NOMO-1 treated with DMSO at 0.1 percent for 48 hours (cell line): ENCODE measurements at regions not wholly inside any gene's neighbourhood (a gene's known extent, or its start where the extent isn't known, plus 50 kb on each side); places are given as distances from the start of the nearest gene placed in this dataset.

Source experiments
- DNase-seq: peaks from one replicate; lab custom pipeline; 2025; ENCODE audit not compliant: unreplicated experiment; lab: John Stamatoyannopoulos, UW

- DNase-seq, result peak; percentile 68
Measured at GRCh38 chr6:104326173-104327001, 533.3 kb downstream of the HACE1 start.

DNA sequence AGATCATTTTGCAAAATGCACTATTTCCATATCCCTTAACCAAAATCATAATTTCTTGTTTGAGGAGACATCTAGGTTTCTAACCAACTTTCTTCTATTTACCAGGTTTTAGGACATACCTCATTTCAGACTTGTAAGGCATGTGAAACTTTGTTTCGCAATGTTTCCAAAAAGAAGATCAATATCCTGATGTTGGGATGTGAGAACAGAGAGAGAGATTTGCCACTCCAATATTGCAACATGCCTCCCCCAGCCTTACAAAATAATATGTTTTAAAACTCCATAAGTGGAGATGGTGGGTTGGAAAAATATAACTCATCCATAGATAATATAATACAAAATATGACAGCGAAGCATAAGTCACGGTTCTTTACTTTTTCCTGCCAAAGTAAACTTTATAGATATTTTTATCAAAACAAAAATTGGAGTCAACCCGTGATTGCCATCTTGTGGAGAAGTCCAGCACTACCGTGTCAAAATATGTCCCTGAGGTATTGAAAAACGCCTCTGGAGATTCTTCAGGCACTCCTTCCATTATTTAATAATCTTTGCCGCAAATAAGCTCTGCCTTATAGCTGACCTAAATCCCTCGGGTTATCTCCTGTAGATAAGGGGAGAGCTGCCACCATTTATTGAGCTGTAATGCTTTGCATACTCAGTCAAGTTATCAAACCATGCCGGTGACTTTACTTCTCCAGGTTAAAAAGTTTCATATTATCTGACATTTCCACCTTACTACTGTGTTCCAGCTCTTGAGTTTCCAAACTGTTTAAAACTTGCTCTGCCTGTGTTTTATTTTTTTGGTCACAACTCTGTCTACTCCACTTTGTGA, 534.2 kb downstream of the HACE1 start:
- peak; percentile 18 for DNase-seq

DNA sequence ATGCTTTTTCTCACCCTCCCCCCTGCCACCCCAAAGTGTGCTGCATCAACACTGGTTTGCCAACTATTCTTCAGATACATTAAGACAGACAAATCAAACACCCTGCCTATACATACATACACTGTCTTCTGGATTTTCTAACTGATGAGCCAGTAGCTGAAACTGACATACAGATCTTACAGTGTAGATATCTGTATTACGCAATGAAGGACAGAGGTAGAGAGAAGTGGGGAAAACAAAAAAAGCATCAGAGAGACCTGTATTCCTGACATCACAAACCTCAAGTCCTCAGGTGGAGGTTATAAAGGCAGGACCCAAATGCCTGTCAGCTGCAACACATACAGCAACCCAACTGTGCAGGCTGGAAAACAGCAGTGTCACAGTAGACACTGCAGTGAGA, 535.4 kb downstream of the HACE1 start:
- no peak for DNase-seq

DNA sequence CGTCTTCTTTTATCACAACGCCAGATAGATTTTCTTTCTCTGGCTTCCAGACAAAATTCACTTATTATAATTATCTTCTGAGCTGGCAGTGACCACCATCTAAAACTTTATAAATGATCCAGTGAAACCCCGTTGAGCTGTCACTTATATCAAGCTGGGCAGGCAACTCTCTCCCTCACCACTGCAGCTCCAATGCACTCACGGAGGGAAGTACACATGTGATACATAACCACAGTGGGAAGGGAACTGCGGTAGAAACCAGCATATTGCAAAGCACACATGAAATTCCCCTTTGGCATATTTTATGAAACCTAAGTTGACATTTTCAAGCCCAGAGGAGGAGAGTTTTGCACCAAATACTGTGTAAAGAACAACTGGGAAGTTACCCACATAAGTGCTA, 536.9 kb downstream of the HACE1 start:
- DNase-seq, result no peak

GRCh38 chr6:104321301-104321700, 538.4 kb downstream of the HACE1 start:
- no peak for DNase-seq

GRCh38 chr6:104320896-104321295, 538.8 kb downstream of the HACE1 start:
- no peak for DNase-seq

GRCh38 chr6:104312851-104313250, 546.9 kb downstream of the HACE1 start:
- no peak for DNase-seq

GRCh38 chr6:104306211-104306610, 553.5 kb downstream of the HACE1 start:
- no peak for DNase-seq

GRCh38 chr6:104305206-104305605, 554.5 kb downstream of the HACE1 start:
- DNase-seq, result no peak

- DNase-seq, result no peak
Measured at GRCh38 chr6:104301951-104302350, 557.8 kb downstream of the HACE1 start.

GRCh38 chr6:104286641-104287040, 573.1 kb downstream of the HACE1 start:
- DNase-seq, result no peak

GRCh38 chr6:104284872-104285271, 574.8 kb downstream of the HACE1 start:
- DNase-seq, result no peak

GRCh38 chr6:104282581-104282980, 577.1 kb downstream of the HACE1 start:
- no peak for DNase-seq

GRCh38 chr6:104281370-104281769, 578.3 kb downstream of the HACE1 start:
- no peak for DNase-seq

- no peak for DNase-seq
Measured at GRCh38 chr6:104268389-104268788, 591.3 kb downstream of the HACE1 start.

DNA sequence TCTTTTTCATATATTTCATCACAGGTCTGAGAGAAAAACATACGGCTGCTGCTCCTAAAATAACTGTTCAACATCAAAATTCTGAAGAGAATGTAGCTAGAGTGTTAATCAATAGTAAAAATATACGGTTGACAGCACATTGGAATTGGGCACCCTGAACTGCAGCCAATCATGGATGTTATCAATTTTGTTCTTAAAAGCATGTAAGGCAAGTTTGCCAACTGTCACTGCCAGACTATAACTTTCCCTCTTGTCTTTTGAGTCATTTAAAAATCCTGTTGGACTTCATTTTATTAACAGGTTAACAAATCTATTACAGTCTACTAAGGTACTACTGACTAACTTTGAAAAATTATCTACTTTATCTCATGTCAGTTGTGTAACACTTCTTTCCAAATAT, 592.8 kb downstream of the HACE1 start:
- DNase-seq, result no peak

DNA sequence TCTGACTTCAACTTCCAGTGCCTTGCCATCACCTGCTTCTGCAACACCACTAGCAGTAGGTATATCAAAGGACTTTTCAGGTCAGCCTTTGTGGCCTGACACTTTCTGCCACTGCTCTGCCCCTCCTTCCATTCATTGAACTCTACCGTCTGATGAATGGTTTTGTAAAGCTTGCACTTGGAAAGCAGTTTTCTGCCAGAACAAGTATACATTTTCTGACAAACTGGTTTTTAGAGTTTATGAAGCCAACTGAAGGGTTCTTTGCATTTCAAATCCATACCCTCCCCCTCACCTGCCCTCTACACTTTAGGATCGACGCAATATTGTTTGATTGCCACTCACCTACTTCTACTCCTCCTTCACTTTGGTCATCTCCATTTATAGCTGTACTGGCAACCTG, 603.1 kb downstream of the HACE1 start:
- no peak for DNase-seq

DNA sequence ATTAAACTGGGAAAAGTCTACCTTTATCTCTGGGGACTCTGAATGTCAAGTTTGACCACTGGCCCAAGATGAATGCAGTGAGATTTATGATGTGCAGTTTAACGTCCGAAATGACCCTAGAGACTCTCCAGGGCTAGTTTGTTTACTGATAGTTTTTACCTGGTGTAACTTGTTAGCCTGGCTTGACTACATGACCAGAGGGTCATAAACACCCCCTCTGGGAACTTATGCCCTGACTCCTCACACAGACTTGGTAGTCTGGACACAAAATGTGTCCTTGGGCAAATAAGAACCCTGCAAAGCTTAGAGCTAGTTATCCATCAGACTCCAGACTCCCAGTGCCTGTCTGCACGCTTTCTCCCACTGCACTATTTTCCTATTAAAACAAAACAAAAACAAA, 606.5 kb downstream of the HACE1 start:
- no peak for DNase-seq

- DNase-seq, result no peak
Measured at GRCh38 chr6:104252276-104252675, 607.4 kb downstream of the HACE1 start.

DNA sequence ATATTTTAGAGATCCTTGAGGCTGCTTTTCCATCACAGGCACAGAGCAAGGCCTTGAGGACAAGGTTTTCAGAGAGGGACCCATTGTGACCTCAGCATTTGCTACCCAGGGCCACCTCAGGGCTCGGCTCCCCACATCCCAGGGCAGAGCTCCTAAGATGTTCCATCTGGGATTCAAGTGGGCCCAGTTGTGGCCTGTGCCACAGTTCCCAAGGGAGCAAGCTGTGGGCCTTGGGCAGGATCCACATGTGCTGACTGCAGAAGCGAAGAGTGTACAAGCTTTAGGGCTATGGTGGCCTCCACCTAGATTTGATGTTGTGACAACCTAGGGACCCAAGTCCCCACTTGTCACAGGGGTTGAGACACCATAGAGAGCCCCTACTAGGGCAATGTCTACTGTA, 608.1 kb downstream of the HACE1 start:
- no peak for DNase-seq

- no peak for DNase-seq
Measured at GRCh38 chr6:104240865-104241264, 618.9 kb downstream of the HACE1 start.

DNA sequence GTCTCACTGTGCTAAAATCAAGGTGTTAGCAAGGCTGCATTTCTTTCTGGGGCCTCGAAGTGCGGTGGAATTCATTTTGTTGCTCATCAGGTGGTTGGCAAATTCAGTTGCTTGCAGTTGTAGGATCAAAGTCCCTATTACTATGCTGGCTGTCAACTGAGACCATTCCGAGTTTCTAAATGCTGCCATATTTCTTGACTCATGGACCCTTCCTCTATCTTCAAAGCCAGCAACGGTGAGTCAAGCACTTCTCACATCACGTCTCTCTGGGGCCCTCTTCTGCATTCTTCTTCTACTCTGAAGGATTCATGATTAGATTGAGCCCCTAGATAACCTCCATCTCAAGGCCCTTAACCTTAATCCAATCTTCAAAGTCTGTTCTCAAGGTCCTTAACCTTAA, 619.7 kb downstream of the HACE1 start:
- no peak for DNase-seq
